LNCAP (cell line): ENCODE measurements at regions not wholly inside any gene's neighbourhood (a gene's known extent, or its start where the extent isn't known, plus 50 kb on each side); places are given as distances from the start of the nearest gene placed in this dataset.

Experiments
- CTCF ChIP-seq: fragments of 450-650 bp; IDR thresholded peaks from 2 replicates; pipeline ENCODE4 v1.5.1; 2017; ENCODE audit warnings: mild to moderate bottlenecking

GRCh38 chr13:107284173-107284572, 716.2 kb upstream of the ARGLU1 start:
- no peak for TF ChIP-seq CTCF

GRCh38 chr13:107277911-107278310, 710.0 kb upstream of the ARGLU1 start:
- TF ChIP-seq CTCF, result no peak

GRCh38 chr13:107276936-107277335, 709.0 kb upstream of the ARGLU1 start:
- no peak for TF ChIP-seq CTCF

GRCh38 chr13:107275945-107276614, 708.1 kb upstream of the ARGLU1 start:
- TF ChIP-seq CTCF, result no peak

GRCh38 chr13:107275312-107275711, 707.4 kb upstream of the ARGLU1 start:
- no peak for TF ChIP-seq CTCF

GRCh38 chr13:107271227-107271626, 703.3 kb upstream of the ARGLU1 start:
- no peak for TF ChIP-seq CTCF

GRCh38 chr13:107266657-107267056, 698.7 kb upstream of the ARGLU1 start:
- TF ChIP-seq CTCF, result no peak
